ENCODE measurements at regions not wholly inside any gene's neighbourhood (a gene's known extent, or its start where the extent isn't known, plus 50 kb on each side); places are given as distances from the start of the nearest gene placed in this dataset.

DNA sequence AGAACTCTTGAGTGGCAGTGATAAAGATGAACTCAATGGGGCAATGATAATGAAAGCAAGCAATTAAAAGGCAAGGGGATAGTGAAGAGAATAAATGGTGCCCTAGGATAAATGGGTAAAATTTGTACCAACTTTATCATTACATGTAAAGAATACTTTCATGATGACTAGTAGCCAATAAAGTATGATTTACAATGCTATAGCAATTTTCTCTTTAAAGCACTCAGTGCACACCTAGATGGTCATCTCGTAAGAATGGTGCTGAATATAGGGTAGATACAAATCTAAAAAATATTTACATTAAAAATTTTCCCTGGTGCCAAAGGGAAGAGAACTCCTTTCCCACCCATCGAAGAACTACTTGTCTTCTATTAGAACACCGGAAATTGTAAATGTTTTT lies 651.4 kb downstream of the STPG2 start:
- TF ChIP-seq POLR2AphosphoS5 (IDR thresholded peaks at IDR 0.05; ENCODE audit: low read depth): no peak
- TF ChIP-seq, protein P1, sequence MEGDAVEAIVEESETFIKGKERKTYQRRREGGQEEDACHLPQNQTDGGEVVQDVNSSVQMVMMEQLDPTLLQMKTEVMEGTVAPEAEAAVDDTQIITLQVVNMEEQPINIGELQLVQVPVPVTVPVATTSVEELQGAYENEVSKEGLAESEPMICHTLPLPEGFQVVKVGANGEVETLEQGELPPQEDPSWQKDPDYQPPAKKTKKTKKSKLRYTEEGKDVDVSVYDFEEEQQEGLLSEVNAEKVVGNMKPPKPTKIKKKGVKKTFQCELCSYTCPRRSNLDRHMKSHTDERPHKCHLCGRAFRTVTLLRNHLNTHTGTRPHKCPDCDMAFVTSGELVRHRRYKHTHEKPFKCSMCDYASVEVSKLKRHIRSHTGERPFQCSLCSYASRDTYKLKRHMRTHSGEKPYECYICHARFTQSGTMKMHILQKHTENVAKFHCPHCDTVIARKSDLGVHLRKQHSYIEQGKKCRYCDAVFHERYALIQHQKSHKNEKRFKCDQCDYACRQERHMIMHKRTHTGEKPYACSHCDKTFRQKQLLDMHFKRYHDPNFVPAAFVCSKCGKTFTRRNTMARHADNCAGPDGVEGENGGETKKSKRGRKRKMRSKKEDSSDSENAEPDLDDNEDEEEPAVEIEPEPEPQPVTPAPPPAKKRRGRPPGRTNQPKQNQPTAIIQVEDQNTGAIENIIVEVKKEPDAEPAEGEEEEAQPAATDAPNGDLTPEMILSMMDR (conservative IDR thresholded peaks at IDR 0.05; ENCODE audit: low read depth in 2 of 2): no peak

Data from GM23338 (cell line).